Body of pancreas (tissue), 4 donors: ENCODE measurements at regions not wholly inside any gene's neighbourhood (a gene's known extent, or its start where the extent isn't known, plus 50 kb on each side); places are given as distances from the start of the nearest gene placed in this dataset.

ENCODE experiments used
- POLR2A ChIP-seq, 3 donors: fragments of 450-650 bp; IDR thresholded peaks; one replicate each; pipeline ENCODE4 v1.6.1; 2016; ENCODE audit warnings: antibody characterized with exemption in 3 of 3, mild to moderate bottlenecking in 2 of 3
- TF ChIP-seq, protein P1 (sequence below), 7 experiments: fragments of 450-650 bp in 4 of 7; fragments of 200-600 bp in 3 of 7; sonication (generic) in 3 of 7; IDR thresholded peaks; one replicate each; pipeline ENCODE4 v1.5.1; 2016 to 2019; ENCODE audit warnings: antibody characterized with exemption in 7 of 7

DNA sequence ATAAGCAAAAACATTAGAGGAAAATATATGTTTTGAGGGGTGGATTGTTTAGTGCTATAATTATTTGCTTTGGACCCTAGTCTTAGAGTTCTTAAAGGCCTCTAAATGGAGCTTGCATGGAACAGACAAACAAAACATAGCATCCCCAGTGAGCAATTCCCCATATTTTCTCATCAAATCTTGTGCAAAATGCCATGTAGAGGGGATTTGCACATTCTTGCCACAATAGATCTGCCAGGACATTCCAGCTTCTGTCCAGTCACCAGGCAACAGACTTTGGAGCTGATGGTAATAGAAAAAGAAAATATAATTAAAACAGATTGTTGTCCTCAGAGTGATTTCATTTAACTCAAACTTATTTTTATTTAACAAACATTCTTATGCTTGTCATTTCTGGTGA is 360.3 kb upstream of the PDGFD start:
- TF ChIP-seq, protein P1, sequence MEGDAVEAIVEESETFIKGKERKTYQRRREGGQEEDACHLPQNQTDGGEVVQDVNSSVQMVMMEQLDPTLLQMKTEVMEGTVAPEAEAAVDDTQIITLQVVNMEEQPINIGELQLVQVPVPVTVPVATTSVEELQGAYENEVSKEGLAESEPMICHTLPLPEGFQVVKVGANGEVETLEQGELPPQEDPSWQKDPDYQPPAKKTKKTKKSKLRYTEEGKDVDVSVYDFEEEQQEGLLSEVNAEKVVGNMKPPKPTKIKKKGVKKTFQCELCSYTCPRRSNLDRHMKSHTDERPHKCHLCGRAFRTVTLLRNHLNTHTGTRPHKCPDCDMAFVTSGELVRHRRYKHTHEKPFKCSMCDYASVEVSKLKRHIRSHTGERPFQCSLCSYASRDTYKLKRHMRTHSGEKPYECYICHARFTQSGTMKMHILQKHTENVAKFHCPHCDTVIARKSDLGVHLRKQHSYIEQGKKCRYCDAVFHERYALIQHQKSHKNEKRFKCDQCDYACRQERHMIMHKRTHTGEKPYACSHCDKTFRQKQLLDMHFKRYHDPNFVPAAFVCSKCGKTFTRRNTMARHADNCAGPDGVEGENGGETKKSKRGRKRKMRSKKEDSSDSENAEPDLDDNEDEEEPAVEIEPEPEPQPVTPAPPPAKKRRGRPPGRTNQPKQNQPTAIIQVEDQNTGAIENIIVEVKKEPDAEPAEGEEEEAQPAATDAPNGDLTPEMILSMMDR (IDR thresholded peaks at IDR 0.05) = no peak
- TF ChIP-seq POLR2A (IDR thresholded peaks at IDR 0.05) = no peak
